Left ventricle myocardium inferior (tissue), 1 donor: ENCODE measurements at regions not wholly inside any gene's neighbourhood (a gene's known extent, or its start where the extent isn't known, plus 50 kb on each side); places are given as distances from the start of the nearest gene placed in this dataset.

Experiments used
- DNase-seq: peaks from one replicate; pipeline ENCODE4 v3.0.0-alpha.2; 2020
- H3K27ac ChIP-seq: fragments of 200-600 bp; replicated peaks from 2 replicates; pipeline ENCODE4 v1.8.0; 2021
- H3K27me3 ChIP-seq: fragments of 200-600 bp; 2 replicates; pipeline ENCODE4 v1.8.0; 2021; ENCODE audit warnings: low read depth
- H3K36me3 ChIP-seq: fragments of 200-600 bp; 2 replicates; pipeline ENCODE4 v1.8.0; 2021
- H3K4me1 ChIP-seq: fragments of 200-600 bp; 2 replicates; pipeline ENCODE4 v1.8.0; 2021
- H3K4me3 ChIP-seq: fragments of 200-600 bp; 2 replicates; pipeline ENCODE4 v1.8.0; 2021; ENCODE audit warnings: mild to moderate bottlenecking, moderate library complexity
- H3K9me3 ChIP-seq: fragments of 200-600 bp; replicated peaks from 2 replicates; pipeline ENCODE4 v1.8.0; 2021
- CTCF ChIP-seq: fragments of 200-600 bp; IDR thresholded peaks from 2 replicates; pipeline ENCODE4 v1.8.0; 2021; ENCODE audit warnings: antibody characterized with exemption, mild to moderate bottlenecking, borderline replicate concordance
- intact Hi-C: fragments of 100-400 bp; cut with micrococcal nuclease; formaldehyde crosslinking; loops from one replicate; pipeline ENCODE4 v1.11.0; 2022
- donor health status: DM: no; HTN: yes; CAD: no; lungs with severe emphysema.

GRCh38 chr5:163653526-163653925 lies 148.1 kb downstream of the MAT2B start:
- TF ChIP-seq CTCF = no peak
- Histone ChIP-seq H3K4me3 (no peak overlapping the region), H3K9me3 (peaks cover 15% of the 10 kb centered on the region), H3K36me3 (no peaks in the 10 kb centered on the region), H3K4me1 (no peaks in the 10 kb centered on the region), H3K27ac (no peak overlapping the region), H3K27me3 (no peaks in the 10 kb centered on the region)
- intact Hi-C loops = no loop called here
- no peak for DNase-seq

GRCh38 chr5:163658702-163659567 lies 153.5 kb downstream of the MAT2B start:
- H3K36me3 ChIP-seq = no peaks in the 10 kb centered on the region
- no peak for DNase-seq
- H3K27me3 ChIP-seq = no peaks in the 10 kb centered on the region
- no peak for TF ChIP-seq CTCF
- H3K27ac ChIP-seq = no peak overlapping the region
- intact Hi-C loops = no loop called here
- H3K4me1 ChIP-seq = no peaks in the 10 kb centered on the region
- H3K9me3 ChIP-seq = peaks cover 7% of the 10 kb centered on the region
- no peak overlapping the region for H3K4me3 ChIP-seq

- Histone ChIP-seq H3K27me3 (no peaks in the 10 kb centered on the region), H3K27ac (no peak overlapping the region), H3K9me3 (peaks cover 3% of the 10 kb centered on the region), H3K36me3 (no peaks in the 10 kb centered on the region), H3K4me3 (no peak overlapping the region), H3K4me1 (no peaks in the 10 kb centered on the region)
- TF ChIP-seq CTCF = no peak
- DNase-seq = no peak
- intact Hi-C loops = no loop called here
Observed at GRCh38 chr5:163659568-163659902, 154.1 kb downstream of the MAT2B start.

- intact Hi-C loops = no loop called here
- no peak for DNase-seq
- TF ChIP-seq CTCF = no peak
- no peaks in the 10 kb centered on the region for H3K27me3 ChIP-seq
- peaks cover 3% of the 10 kb centered on the region for H3K9me3 ChIP-seq
- no peak overlapping the region for H3K4me3 ChIP-seq
- H3K36me3 ChIP-seq = no peaks in the 10 kb centered on the region
- no peak overlapping the region for H3K27ac ChIP-seq
- H3K4me1 ChIP-seq = no peaks in the 10 kb centered on the region
Observed at GRCh38 chr5:163660486-163660885, 155.1 kb downstream of the MAT2B start.

GRCh38 chr5:163661360-163661759 lies 155.9 kb downstream of the MAT2B start:
- H3K9me3 ChIP-seq = peaks cover 3% of the 10 kb centered on the region
- DNase-seq = no peak
- no peaks in the 10 kb centered on the region for H3K27me3 ChIP-seq
- no peaks in the 10 kb centered on the region for H3K36me3 ChIP-seq
- TF ChIP-seq CTCF = no peak
- H3K4me1 ChIP-seq = no peaks in the 10 kb centered on the region
- no peak overlapping the region for H3K4me3 ChIP-seq
- no peak overlapping the region for H3K27ac ChIP-seq
- intact Hi-C loops = no loop called here
